CD4-positive, alpha-beta T cell treated with Interleukin-21 for 1 hour (primary cell): ENCODE measurements at regions not wholly inside any gene's neighbourhood (a gene's known extent, or its start where the extent isn't known, plus 50 kb on each side); places are given as distances from the start of the nearest gene placed in this dataset.

Experiments used
- DNase-seq: peaks from one replicate; pipeline ENCODE4 v3.0.0-alpha.2; 2020

DNA sequence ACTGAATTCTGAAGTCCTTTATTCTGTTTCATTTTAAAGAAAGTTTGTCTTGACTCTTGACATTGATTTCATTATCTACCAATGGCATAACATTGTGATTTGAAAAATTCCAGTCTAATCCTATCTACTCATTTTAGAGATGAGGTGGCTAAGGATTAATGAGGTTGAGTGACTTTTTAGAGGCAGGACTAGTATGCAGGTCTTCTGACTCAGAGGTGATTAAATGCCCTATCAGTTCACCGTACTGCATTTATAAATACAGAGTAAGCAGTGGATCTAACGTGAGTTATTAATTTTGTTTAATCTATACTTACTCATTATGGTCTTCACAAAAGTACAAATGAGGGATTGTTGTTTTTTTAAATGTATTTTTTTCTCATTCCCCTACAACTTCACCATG, 277.6 kb downstream of the PTBP2 start:
- no peak for DNase-seq

GRCh38 chr1:97004054-97004453, 282.5 kb downstream of the PTBP2 start:
- DNase-seq: no peak

- DNase-seq: no peak
These were observed 283.2 kb downstream of the PTBP2 start for GRCh38 chr1:97004743-97005142.

DNA sequence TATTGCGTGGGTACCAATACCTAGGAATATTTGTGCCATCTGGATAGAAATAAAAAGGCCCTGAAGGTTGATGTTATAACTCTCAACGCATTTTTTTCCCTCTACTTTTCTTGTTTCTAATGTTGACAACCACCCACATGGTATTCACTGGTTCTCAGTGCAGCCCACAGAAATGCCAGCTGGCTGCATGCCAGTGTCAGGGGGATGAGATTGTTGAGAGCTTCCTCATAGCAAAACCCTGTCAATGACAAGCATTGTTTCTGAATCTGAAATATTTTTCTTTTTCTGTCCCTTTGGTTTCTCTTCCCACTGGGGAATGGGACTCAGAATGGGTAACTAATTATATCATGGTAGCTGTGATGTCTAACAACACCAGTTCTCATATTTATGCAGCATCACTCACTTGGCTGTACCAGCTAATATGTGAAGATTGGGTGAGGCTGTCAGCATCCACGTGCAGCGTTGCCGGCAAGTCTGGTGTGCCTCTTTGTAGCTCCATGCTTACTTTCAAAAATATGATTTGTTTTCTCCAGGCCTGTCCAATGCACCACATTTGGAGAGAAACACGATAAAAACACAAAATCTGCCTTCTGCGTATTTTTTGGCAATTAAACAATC, 284.6 kb downstream of the PTBP2 start:
- DNase-seq: no peak

DNA sequence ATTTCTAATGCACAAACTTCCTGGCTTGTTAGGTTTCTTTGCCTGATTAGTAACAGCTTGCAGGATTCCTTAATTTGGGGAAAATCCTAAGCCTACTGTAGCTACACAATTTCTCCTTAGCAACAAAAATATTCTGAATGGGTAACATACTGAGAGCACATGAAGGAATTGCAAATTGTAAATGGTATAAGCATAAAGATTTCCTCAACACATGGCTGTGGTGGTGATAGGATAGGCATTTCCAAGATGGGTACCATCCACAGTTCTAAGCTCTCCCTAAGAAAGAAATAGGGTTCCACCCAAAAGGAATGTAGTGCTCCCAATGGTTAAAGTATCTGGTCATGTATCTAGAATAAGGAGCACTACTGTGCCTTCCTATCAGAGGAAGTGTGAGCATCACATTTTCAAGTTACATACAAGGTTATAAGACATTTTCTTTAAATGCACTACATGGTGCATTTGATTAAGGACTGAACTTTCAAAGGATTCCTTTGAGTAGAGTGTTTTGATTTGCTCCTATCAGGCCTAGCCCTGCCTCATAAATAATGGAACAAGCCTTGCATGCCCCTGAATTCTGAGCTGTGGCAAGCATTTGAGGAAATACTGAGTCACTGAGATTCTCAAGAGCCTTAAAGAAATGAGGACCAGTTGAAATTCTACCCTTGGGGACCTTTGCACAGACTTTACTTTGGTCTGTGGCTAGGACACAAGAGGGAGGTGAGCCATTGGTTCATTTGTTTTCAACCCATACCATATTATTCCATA, 286.4 kb downstream of the PTBP2 start:
- no peak for DNase-seq

- DNase-seq: no peak
These were observed 289.1 kb downstream of the PTBP2 start for GRCh38 chr1:97010566-97011264.

GRCh38 chr1:97013136-97013535, 291.6 kb downstream of the PTBP2 start:
- no peak for DNase-seq

GRCh38 chr1:97013941-97014340, 292.4 kb downstream of the PTBP2 start:
- no peak for DNase-seq

DNA sequence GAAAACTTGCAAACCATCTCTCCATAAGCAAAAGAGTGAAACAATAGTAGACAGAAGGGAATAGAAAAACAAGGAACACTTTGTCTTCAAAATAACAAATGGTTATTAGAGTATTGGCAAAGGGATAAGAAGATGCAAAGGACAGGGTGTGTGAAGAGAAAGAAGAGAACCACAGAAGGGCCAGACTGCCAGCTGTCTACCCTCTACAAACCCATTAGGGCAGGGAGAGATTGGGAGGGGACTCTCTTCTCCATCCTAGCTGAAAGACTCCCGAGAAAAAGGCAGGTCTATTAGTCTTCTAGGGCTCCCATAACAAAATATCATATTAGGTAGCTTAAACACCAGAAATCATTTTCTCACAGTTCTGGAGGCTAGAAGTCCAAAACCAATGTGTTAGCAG, 292.8 kb downstream of the PTBP2 start:
- no peak for DNase-seq

GRCh38 chr1:97017895-97018294, 296.3 kb downstream of the PTBP2 start:
- no peak for DNase-seq
